SU-DHL-6 (cell line): ENCODE measurements at regions not wholly inside any gene's neighbourhood (a gene's known extent, or its start where the extent isn't known, plus 50 kb on each side); places are given as distances from the start of the nearest gene placed in this dataset.

Source experiments
- H2AFZ ChIP-seq: fragments of 200-600 bp; sonication (generic); 2 replicates; pipeline ENCODE4 v1.6.1; 2014; ENCODE audit warnings: low read depth, mild to moderate bottlenecking, moderate library complexity, mixed read lengths, antibody characterized with exemption, low read length; ENCODE audit not compliant: severe bottlenecking
- H3F3A ChIP-seq: fragments of 200-600 bp; shearing (Covaris generic); 2 replicates; pipeline ENCODE4 v1.6.0; 2016; ENCODE audit warnings: antibody characterized with exemption, mild to moderate bottlenecking; ENCODE audit not compliant: insufficient read depth
- H3K27ac ChIP-seq: fragments of 200-600 bp; sonication (generic); 2 replicates; pipeline ENCODE4 v1.5.1; 2016; ENCODE audit warnings: low read depth, mild to moderate bottlenecking, low read length, moderate library complexity, mixed read lengths
- H3K27me3 ChIP-seq: fragments of 200-600 bp; sonication (generic), shearing (Covaris generic); 2 replicates; pipeline ENCODE4 v1.6.0; 2014; ENCODE audit warnings: mild to moderate bottlenecking, low read length
- H3K36me3 ChIP-seq: fragments of 200-600 bp; sonication (generic); 2 replicates; pipeline ENCODE4 v1.6.1; 2014; ENCODE audit warnings: mild to moderate bottlenecking, low read length, mixed read lengths
- H3K4me2 ChIP-seq: fragments of 300-600, 200-600 bp; shearing (Covaris generic), sonication (generic); 2 replicates; pipeline ENCODE4 v1.6.0; 2014; ENCODE audit warnings: low read length, low read depth, mild to moderate bottlenecking; ENCODE audit not compliant: poor library complexity, severe bottlenecking
- H3K4me3 ChIP-seq: fragments of 200-600 bp; sonication (generic); 2 replicates; pipeline ENCODE4 v1.5.1; 2014; ENCODE audit warnings: antibody characterized with exemption, low read length, mild to moderate bottlenecking, mixed read lengths; ENCODE audit not compliant: insufficient read depth, poor library complexity, severe bottlenecking
- H3K79me2 ChIP-seq: fragments of 200-600 bp; sonication (generic); 2 replicates; pipeline ENCODE4 v1.6.1; 2014; ENCODE audit warnings: mild to moderate bottlenecking, low read length, moderate library complexity; ENCODE audit not compliant: insufficient read depth
- H3K9ac ChIP-seq: fragments of 200-600 bp; sonication (generic); 2 replicates; pipeline ENCODE4 v1.7.0; 2014; ENCODE audit warnings: mild to moderate bottlenecking, low read length
- H3K9me2 ChIP-seq: fragments of 200-600 bp; sonication (generic); replicated peaks from 2 replicates; pipeline ENCODE4 v1.6.1; 2014; ENCODE audit warnings: low read length; ENCODE audit not compliant: insufficient read depth
- H3K9me3 ChIP-seq: fragments of 200-600 bp; sonication (generic); 2 replicates; pipeline ENCODE4 v1.6.1; 2014; ENCODE audit warnings: low read length, mixed read lengths; ENCODE audit not compliant: insufficient read depth
- H4K20me1 ChIP-seq: fragments of 200-600 bp; sonication (generic); 2 replicates; pipeline ENCODE4 v1.6.1; 2014; ENCODE audit warnings: low read depth, mild to moderate bottlenecking, antibody characterized with exemption, low read length, moderate library complexity, mixed read lengths
- EZH2phosphoT487 ChIP-seq: fragments of 200-600 bp; sonication (generic), shearing (Covaris generic); conservative IDR thresholded peaks from 2 replicates; pipeline ENCODE4 v1.6.1; 2018; ENCODE audit warnings: mild to moderate bottlenecking, antibody characterized with exemption, low read length, moderate library complexity, mixed read lengths
- TF ChIP-seq, protein P1 (sequence below): fragments of 200-600 bp; sonication (generic); IDR thresholded peaks from one replicate; pipeline ENCODE4 v1.5.1; 2017; ENCODE audit warnings: antibody characterized with exemption, mild to moderate bottlenecking, low read length, moderate library complexity; ENCODE audit not compliant: insufficient read depth, poor library complexity, severe bottlenecking

DNA sequence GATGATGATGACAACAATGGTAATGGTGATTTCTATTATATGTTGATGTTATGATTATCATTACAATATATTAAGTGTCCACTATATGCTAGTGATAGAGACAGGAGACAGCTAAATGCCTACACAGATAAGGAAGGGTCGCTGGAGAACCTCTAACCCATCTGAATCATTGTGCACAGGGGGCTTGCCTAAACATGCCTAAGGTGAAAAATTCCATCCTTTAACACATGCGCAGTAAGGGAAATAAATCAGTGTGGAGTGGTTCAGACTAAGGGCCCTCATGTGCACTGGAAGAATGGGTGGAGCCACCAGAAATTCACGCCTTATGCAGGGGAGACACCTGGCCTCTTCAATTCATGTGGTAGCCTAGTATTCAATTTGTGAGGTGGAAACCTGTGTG is 120.4 kb downstream of the TPBG start:
- Histone ChIP-seq H3K9me3 (no peaks in the 10 kb centered on the region), H4K20me1 (no peaks in the 10 kb centered on the region), H2AFZ (no peak overlapping the region)

GRCh38 chr6:82484737-82485626 is 121.4 kb downstream of the TPBG start:
- no peak overlapping the region for H2AFZ ChIP-seq
- no peak overlapping the region for H3K4me2 ChIP-seq
- H3K36me3 ChIP-seq: no peaks in the 10 kb centered on the region
- no peak overlapping the region for H3K27ac ChIP-seq
- no peaks in the 10 kb centered on the region for H3K9me2 ChIP-seq
- H3F3A ChIP-seq: no peaks in the 10 kb centered on the region
- H3K9me3 ChIP-seq: no peaks in the 10 kb centered on the region
- no peak overlapping the region for H3K4me3 ChIP-seq
- H3K27me3 ChIP-seq: no peaks in the 10 kb centered on the region
- no peak overlapping the region for H3K9ac ChIP-seq
- no peaks in the 10 kb centered on the region for H3K79me2 ChIP-seq
- TF ChIP-seq, protein P1, sequence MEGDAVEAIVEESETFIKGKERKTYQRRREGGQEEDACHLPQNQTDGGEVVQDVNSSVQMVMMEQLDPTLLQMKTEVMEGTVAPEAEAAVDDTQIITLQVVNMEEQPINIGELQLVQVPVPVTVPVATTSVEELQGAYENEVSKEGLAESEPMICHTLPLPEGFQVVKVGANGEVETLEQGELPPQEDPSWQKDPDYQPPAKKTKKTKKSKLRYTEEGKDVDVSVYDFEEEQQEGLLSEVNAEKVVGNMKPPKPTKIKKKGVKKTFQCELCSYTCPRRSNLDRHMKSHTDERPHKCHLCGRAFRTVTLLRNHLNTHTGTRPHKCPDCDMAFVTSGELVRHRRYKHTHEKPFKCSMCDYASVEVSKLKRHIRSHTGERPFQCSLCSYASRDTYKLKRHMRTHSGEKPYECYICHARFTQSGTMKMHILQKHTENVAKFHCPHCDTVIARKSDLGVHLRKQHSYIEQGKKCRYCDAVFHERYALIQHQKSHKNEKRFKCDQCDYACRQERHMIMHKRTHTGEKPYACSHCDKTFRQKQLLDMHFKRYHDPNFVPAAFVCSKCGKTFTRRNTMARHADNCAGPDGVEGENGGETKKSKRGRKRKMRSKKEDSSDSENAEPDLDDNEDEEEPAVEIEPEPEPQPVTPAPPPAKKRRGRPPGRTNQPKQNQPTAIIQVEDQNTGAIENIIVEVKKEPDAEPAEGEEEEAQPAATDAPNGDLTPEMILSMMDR: no peak
- TF ChIP-seq EZH2phosphoT487: no peak
- H4K20me1 ChIP-seq: no peaks in the 10 kb centered on the region

More for the DNA sequence above, 120.4 kb downstream of the TPBG start:
- Histone ChIP-seq H3K27me3 (no peaks in the 10 kb centered on the region), H3K27ac (no peak overlapping the region), H3F3A (no peaks in the 10 kb centered on the region), H3K36me3 (no peaks in the 10 kb centered on the region), H3K79me2 (no peaks in the 10 kb centered on the region), H3K9ac (no peak overlapping the region), H3K9me2 (no peaks in the 10 kb centered on the region), H3K4me3 (no peak overlapping the region), H3K4me2 (no peak overlapping the region)
- TF ChIP-seq, protein P1: no peak
- no peak for TF ChIP-seq EZH2phosphoT487

DNA sequence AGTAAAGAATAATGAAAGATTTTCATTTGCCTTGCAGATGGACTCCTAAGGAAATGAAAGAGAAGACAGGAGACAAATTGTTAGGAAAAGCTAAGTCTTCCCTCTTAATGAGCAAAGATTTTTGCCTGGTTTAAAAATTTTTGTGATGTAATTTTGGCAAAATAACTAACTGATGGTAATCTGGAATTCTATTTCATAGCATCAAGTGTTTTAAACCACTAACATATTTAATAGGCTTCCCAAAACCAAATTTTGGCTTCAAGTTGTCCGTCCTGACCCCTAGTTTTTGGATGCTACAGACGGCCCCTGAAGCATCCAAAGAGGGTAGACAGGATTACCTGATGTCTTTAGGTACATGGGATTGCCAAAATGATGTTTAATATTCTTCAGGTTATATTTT is 124.3 kb downstream of the TPBG start:
- Histone ChIP-seq H3K9me3 (no peaks in the 10 kb centered on the region), H3K36me3 (no peaks in the 10 kb centered on the region), H2AFZ (no peak overlapping the region), H3K4me3 (no peak overlapping the region), H4K20me1 (no peaks in the 10 kb centered on the region), H3K27ac (no peak overlapping the region), H3K9me2 (no peaks in the 10 kb centered on the region), H3F3A (no peaks in the 10 kb centered on the region), H3K27me3 (no peaks in the 10 kb centered on the region), H3K9ac (no peak overlapping the region), H3K4me2 (no peak overlapping the region), H3K79me2 (no peaks in the 10 kb centered on the region)
- TF ChIP-seq EZH2phosphoT487: no peak
- TF ChIP-seq, protein P1: no peak
